Hematopoietic multipotent progenitor cell treated with erythropoietin and hydrocortisone succinate and interleukin-3 and kit ligand, for 8 days (in vitro differentiated cells): ENCODE measurements at regions not wholly inside any gene's neighbourhood (a gene's known extent, or its start where the extent isn't known, plus 50 kb on each side); places are given as distances from the start of the nearest gene placed in this dataset.

ENCODE experiments used
- DNase-seq: peaks from one replicate; pipeline ENCODE4 v3.0.0-alpha.2; 2015

DNA sequence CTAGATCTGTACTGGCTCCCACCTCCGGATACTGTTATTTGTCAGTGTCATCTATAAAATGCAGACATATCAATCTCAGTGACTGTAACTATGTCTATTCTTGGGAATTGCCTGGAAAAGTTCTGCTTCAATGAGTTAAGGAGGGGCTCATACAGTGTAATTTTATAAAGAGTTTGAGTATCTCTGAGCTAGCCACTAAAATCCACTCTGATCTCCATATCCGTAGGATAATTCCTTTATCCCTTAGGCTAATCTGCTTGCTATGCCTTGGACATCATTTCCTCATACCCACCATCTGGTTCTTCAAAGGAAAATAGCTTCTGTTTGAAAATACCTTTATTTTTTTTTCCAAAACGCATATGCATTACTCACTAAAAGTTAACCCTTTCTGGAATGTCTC, 863.2 kb downstream of the SUCLG1 start:
- DNase-seq, result no peak

DNA sequence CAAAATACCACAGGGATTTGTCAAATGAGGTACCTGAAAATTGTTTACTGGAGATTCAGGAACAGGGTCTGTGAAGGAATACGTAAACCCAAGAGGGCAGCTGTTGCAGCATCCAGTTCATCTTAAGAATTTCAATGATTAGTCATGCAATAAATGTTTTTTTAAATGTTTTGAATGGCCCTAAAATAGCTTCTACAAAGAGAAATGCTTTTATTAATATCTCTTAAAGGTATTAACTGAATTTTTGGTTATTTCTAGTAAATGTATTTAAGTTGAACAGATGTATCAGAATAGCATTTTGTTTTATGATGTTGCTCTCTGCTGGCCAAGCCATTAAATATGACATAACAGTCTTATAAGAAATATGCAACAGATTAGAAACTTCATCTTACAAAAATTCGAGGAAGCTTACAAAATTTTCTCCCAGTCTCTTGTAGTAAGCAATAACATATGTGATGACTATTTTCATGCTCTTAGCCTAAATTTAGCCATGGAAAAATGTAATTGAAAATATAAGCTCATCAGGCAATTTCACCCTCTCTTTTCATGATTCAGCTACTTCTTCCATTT, 863.9 kb downstream of the SUCLG1 start:
- DNase-seq, result no peak

DNA sequence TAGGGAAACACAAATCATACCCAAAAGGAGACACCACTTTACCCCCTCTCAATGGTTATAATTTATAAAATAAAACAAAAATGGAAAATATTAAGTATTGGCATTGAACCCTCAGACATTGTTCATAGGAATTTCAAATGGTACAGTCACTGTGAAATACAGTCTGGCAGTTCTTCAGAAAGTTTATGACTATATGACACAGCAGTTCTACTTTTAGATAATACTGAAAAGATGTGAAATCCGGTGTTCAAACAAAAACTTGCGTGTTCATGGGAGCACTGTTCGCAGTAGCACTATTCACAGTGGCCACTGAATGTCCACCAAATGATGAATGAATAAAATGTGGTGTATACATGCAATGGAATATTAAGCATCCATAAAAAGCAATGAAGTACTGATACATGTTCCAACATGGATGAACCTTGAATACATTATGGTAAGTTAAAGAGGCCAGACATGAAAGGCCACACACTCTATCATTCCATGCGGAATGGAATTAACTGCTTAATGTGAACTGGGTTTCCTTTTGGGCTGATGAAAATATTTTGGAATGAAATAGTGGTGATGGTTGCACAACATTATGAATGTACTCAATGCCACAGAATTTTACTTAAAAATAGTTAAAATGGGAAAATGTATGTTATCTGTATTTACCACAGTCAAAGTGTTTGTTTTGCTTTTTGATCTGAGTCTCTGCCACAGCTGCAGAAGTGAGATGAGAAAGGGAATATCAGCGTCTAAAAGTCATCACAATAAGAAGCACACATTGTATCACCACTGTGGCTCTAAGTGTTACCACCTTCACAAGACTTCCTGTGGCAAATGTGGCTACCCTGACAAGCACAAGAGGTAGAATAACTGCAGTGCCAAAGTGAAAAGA, 864.6 kb downstream of the SUCLG1 start:
- no peak for DNase-seq

DNA sequence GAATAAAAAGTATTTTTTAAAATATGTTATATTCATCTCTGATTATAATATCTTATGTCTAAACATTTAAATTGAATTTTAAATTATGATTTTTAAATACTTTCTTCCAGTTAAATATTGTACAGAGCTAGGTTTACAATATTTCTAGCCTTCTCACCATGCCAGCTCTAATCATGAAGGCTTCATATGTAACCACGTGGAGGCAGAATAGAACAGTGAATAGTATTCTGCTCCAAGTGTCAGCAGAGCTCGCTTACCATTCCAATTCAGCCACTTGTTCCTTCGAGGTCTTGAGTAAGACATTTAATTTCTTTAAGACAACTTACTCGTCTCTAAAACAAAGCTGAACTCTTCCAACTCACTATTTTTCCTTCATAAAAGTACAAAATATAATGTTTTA, 871.8 kb downstream of the SUCLG1 start:
- DNase-seq, result no peak

DNA sequence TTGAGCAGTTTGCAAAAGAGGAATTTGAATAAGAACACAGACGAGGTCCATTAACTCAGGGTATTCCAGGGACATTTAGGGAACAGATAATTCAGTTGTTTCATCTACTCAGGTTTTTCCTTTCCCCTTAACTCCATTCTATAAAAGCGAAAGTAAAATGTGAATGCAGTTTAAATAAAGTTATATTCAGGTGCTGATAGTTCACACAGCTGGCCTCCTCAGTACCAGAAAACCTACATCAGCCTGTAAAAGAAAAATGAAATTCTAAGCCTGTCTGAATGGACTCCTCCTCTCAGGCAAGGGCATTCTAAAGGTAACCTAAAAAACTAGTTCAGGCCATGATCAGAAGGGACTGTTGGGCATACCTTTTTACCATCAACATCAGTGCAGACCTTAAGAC, 873.8 kb downstream of the SUCLG1 start:
- no peak for DNase-seq

DNA sequence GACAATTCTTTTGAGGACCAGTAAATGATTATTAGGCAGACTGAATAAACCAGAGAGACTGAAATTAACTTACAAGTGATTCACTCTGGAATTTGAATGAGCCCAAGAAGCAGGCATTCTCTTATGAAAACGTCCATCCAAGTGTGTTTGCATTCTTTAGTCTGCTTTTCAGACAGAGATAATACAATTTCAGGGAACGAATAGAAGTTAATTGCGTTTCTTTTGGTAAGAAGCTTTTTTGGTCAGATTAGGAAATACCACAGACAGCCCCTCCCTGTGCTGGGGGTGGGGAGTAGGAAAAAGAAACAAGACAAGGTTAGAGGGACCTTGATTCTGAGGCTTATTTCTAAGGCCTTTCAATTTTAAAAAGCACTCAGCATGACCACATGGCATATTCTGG, 874.4 kb downstream of the SUCLG1 start:
- DNase-seq, result no peak

DNA sequence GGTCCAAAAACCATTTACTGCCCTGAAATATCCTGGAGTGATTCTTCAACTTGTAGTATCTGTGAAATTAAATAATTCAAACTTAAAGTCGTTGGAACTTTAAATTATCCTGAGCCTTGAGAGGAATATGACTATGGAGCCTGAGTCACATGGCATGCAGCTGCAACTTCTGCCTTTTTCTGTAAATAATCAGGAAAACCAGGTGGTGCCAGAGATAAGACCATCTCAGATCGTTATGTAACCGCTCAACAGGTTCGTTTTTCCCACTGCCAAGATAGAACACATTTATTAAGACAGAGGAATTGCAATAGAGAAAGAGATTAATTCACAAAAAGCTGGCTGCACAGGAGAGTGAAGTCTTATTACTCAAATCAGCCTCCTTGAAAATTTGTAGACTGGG, 876.5 kb downstream of the SUCLG1 start:
- no peak for DNase-seq

DNA sequence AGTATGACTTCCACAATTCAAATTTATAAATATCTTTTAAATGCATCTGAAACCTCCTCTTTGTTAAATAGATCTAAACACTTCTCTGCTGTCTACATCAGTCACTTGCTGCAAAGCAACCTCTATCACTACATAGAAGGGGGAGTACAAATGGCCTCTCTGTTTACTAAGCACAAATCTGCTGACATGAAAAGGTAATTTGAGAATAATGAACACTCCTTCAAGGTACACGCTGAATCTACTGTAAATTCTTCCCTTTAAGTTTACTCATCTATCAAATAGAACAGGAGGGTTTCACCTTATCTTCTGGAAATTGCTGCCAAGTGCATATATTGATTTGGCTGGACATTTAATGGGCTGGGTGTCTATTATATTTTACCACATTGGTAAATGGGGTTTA, 879.6 kb downstream of the SUCLG1 start:
- no peak for DNase-seq

DNA sequence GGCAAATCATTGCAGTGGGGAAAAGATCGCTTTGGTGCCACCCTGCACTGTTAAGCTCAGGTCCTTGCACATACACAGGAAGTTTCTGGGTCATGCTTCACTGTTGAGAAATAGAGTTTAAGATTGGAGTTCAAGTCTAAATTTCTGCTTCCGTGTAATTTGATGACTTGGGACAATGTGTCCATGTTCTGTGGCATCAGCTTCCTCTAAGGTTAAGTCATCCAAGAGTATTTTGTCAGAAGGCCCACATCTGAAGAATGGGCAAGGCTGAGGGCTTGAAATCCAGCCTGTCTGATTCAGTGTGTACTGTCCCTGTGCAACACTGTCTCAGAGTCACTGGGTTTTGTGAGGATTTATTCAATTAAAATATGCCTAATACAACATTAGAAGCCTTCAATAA, 880.7 kb downstream of the SUCLG1 start:
- no peak for DNase-seq

DNA sequence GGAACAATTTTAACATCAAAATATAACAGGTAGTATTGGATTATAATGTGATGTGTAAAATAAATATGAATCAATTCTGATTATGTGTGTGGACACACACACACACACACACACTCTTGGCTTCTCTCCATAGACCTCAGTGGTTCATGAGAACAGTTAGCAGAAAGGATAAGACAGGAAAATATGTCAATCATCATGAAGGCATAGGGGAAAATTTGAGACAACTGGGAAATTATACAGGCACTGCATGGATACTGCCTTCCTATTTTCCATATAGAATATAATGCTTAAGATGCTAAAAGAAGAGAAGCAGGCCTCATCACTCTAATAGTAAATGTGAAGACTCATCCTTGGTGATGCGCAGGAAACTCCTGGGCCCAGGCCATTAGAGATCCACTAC, 884.5 kb downstream of the SUCLG1 start:
- no peak for DNase-seq

DNA sequence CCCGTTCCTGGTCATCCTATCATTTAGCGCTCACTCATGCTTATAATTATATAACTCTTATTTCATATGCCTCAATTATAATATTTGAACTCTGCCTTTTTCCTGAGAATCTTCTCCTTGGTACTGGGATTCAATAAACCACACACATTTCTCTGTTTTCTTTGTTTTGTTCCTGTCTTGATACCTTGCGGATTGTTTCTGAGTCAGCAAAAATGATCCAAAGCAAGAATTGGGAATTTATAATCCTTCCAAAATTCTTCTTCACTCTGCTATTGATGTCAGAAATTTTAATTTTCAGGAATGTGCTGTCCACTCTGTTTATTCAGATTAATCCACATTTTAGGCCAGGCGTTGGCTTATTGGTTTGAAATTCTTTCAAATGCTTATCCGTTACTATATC, 886.0 kb downstream of the SUCLG1 start:
- DNase-seq, result no peak

DNA sequence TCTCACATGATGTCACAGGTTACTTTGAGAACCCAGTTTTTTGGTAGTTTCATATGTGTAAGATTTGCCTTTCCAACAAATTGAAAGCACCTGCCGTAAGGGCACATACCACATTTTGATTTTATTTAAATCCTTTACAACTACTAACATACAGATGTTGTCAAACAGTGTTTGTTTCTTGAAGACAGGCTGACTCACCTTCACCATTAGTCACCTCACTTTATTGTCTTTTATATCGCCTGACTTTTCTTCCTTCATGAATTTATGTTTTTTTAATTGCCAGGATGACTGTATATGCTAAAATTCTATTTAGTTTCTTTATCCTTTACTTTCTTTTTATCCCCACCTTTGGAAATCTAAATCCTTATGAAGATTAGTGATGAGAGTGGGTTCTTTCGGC, 886.7 kb downstream of the SUCLG1 start:
- DNase-seq, result no peak

DNA sequence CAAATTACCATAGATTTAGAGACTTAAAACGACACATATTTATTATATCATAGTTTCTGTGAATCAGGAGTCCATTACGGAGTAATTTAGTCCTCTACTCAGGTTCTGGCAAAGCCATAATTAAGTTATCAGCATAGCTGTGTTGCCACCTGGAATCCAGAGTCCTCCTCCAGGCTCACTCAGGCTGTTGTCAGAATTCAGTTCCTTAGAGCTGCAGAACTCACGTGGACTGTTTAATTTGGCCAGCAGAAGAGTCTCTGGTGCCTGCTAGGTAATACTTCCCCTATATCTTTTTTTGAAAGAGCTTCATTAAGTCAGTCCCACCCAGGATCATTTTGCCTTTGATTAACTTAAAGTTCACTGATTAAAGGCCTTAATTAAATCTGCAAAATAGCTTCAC, 891.5 kb downstream of the SUCLG1 start:
- DNase-seq, result no peak

DNA sequence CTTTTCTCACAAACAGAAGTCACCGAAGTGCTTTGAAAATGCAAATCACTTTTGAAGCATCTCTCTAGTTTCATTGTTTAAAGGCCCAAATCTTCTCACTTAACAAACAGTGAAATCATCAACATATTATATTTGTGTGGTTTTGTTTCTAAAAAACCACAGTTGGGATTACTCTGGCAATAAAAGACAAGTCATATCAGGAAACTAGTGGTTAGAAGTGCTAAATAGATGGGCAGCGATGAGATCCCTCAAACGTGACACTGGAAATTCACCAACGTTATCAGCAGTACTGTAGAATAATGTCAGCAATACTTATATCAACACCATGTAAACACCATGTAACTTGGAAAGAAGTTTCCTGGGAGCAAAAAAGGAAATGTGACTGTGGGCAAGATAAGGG, 893.5 kb downstream of the SUCLG1 start:
- no peak for DNase-seq

DNA sequence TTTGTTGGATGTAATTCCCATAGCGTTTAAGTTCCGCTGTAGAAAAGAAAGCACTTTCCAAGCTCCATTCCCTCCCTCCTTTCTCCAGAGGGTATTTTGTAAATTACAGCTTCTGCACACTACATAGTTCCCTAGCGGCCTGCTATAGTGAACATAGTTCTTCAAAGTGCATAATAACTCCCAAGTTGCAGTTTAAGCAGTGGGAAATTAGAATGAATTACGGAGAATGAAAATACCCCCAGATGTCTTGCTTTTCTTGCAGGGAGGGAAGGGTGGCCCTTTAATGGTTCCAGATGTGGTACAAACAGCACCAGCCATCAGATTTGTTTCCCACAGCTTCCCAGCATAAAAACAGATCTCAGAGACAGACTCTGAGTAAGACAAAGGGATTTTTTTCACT, 893.9 kb downstream of the SUCLG1 start:
- no peak for DNase-seq

DNA sequence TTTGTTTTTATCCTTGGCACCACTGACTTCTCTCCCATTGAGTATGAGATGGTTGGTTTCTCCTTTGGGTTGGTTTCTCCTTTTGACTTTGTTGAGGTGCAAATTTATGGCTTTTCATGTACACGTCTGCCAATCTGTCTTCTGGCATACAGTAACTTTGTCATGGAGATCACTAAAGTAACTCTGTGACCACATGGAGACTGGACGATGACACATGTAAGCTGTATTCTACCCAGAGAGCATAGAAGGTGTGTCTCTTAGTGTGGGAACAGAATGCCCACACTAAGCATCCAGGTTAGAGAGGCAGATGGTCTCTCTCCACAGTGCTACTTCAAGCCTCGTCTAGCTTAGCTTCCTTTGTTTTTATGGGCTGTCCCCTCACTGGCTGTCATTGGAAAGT, 897.5 kb downstream of the SUCLG1 start:
- DNase-seq, result no peak

DNA sequence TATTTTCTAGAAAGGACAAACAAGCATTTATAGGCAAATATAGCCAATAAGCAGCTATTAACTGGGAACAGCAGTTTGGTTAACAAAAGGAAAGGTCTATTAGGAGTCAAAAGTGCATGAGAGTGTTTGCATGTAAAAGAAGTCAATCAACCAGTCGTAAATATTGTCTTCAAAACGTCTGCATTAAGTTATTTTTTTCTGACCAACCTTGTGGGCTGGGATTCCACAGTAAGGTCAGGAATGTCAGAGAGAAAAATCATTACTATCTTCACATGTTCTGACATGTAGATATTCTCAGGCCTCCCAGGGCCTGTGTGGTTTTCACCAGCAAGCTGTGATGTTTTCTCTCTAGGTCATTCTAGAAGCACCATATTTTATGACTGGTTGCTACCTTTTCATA, 922.5 kb downstream of the SUCLG1 start:
- DNase-seq, result no peak

DNA sequence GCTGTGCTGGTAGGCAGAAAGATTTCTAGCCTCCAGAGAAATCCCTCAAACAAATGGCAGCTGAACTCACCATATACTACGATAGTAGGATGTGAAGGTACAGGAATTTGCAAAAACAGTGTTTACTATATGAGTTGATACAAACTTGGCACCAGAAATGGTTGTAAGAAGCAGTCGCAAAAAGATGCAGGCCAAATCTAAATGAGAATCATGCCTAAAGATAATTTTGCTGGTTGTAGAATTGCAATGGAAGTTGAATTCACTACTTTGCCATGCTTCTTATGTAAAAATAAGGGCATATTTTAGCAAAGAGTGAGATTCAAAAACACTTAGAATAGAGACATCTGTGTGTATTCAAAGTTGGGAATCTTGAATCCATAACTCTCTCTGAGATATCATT, 924.7 kb downstream of the SUCLG1 start:
- no peak for DNase-seq

DNA sequence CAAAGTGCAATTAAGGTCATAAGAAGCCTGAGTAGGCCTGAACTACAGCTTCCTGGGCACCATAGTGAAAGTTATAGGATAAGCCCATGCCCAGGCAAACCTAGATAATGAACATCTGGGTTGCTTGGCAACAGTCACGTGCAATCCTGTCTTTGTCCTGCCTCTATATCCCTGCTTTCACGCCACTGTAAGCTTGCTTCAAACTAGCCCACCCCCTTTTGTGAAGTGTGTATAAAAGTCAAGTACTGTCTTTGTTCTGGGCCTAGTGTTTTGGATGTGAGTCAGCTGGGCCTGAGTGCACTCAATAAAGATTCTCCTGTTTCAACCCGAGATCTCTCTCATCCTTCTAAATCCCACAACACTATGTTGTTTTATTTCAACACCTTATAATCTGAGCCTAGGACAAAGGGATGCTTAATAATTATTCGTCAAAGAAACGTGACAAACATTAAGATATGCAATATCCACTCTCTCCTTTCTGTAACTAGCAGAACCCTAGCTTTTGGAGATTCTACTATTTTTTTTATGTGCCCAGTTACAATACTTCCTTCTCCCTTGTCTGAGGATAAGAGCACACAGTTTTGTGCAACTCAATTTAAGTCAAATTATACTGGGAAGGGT, 927.8 kb downstream of the SUCLG1 start:
- no peak for DNase-seq

DNA sequence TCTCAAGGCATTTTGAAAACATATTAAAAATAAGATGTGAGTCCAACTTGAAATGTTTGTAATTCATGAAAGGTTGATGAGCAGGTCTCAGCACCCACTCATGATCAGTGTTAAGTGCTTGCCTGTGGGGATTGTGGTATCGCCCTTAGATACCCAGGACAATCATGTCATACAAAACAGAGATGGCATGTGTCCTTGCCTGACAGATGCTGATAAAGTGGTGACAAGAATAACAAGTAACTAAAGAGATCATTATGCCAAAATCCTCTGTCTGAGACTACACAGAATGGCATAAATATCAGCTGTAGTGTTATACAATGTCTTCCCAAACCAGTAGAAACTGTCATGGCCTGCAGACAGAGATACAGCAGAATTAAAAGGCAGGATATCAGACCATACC, 930.3 kb downstream of the SUCLG1 start:
- DNase-seq, result no peak

DNA sequence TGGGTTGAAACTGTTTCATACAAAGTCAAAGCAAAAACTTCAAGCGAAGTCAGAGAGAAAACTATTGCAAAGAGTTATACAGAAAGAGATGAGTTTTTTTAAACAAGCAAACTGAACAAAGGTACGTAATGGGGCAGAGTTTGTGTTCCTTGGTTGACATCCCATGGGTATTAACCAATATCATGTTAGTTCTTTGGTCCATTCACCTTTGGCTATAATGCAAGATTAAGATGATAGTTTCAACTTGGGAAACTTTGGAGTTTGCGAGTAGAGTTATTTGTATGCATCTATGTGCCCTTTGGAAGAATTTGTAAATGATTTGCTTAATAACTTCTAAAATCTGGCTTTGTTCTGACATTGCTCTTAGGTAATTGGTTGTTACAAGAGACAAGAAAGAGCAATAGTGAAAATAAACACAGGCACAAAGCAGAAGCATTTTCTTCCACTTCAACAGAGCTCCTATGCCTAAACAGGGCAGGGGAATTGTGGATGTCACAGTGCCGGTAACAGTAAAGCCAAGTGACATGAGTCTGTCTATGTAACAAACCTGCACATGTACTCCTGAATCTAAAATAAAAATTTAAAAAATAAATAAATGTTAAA, 936.1 kb downstream of the SUCLG1 start:
- no peak for DNase-seq

DNA sequence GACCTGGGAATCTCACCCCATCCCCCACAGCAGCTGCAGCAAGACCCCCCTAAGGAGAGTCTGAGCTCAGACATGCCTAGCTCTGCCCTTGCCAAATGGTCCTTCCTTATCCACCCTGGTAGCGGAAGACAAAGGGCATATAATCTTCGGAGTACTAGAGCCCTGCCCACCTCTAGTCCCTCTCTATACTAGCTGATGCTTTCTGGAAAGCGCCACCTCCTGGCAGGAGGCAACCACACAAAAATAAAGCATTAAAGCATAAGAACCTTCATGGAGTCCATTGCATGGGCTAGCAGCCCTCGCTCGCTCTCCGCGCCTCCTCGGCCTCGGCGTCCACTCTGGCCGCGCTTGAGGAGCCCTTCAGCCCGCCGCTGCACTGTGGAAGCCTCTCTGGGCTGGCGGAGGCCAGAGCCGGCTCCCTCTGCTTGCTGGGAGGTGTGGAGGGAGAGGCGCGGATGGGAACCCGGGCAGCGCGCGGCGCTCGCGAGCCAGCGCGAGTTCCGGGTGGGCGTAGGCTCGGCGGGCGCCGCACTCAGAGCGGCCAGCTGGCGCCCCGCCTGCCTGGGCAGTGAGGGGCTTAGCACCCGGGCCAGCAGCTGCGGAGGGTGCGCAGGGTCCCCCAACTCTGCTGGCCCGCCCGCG, 941.2 kb downstream of the SUCLG1 start:
- no peak for DNase-seq

DNA sequence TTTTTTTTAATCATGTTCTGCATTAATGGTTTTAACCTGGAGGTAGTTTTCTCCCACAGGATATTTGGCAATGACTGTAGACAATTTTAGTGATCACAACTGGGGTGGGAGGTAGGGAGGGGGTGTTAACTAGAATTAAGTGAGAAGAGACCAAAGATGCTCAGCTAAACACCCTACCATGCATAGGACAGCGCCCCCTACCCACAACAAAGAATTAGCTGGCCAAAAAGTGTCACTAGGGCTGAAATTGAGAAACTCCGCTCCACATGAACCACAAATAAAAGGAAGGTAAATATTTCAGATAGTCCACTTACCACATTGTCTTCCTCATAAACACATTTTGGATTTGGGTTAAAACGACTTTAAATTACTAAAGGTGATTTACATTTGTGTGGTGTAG, 942.6 kb downstream of the SUCLG1 start:
- DNase-seq, result no peak

DNA sequence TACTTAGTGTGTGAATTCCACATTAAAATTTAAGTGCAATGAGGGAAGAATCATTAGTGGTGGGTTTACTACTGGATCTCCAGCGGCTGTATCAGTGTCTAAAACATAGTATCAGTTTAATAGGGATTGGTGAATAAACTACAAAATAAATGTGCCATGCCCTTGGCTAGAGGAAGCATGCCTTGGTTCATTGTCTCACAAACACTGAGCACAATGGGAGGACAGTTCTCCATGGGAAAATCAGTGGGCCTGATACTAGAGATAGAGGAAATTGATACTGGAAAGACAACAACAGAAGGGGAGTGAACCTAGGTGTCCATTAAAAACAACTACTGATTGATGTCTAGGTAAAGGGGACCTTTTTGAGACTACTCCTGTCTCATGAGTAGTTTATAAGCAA, 971.6 kb downstream of the SUCLG1 start:
- DNase-seq, result no peak
